Right lobe of liver (tissue), 4 donors: ENCODE measurements at regions not wholly inside any gene's neighbourhood (a gene's known extent, or its start where the extent isn't known, plus 50 kb on each side); places are given as distances from the start of the nearest gene placed in this dataset.

Experiments used
- CTCF ChIP-seq, 4 donors: fragments of 200-600 bp in 3 of 4; fragments of 450-650 bp in 1 of 4; IDR thresholded peaks; one replicate each; pipeline versions ENCODE4 v1.5.1 to v1.8.0; 2016 to 2022; ENCODE audit warnings: antibody characterized with exemption in 4 of 4, mild to moderate bottlenecking in 2 of 4
- POLR2A ChIP-seq: fragments of 450-650 bp; IDR thresholded peaks from one replicate; pipeline ENCODE4 v1.6.1; 2017; ENCODE audit warnings: antibody characterized with exemption, mild to moderate bottlenecking
- donor health status: DM: no; HTN: no; CAD: no.
- donor health status: DM: no; HTN: no; CAD: no.
- donor health status: DM: no; HTN: yes; CAD: no.

- TF ChIP-seq CTCF (IDR thresholded peaks at IDR 0.05) (no peak), POLR2A (no peak)
Measured at GRCh38 chr4:10773656-10774055, 89.1 kb upstream of the CLNK start.
